HL-60 (cell line): ENCODE measurements at regions not wholly inside any gene's neighbourhood (a gene's known extent, or its start where the extent isn't known, plus 50 kb on each side); places are given as distances from the start of the nearest gene placed in this dataset.

ENCODE experiments used
- DNase-seq, 2 experiments: peaks; one replicate each; pipeline ENCODE4 v3.0.0-alpha.2; 2010 to 2020; ENCODE audit warnings: low read depth in 1 of 2, low spot score in 1 of 2
- H3K27ac ChIP-seq: fragments of 250-450 bp; sonication (Bioruptor Pico); replicated peaks from 2 replicates; pipeline ENCODE4 v1.5.1; 2020; ENCODE audit warnings: mild to moderate bottlenecking, moderate library complexity
- H3K27me3 ChIP-seq: fragments of 250-450 bp; sonication (Bioruptor Pico); 2 replicates; pipeline ENCODE4 v1.5.1; 2021; ENCODE audit warnings: mild to moderate bottlenecking, moderate library complexity; ENCODE audit not compliant: insufficient read depth, poor library complexity, severe bottlenecking
- H3K4me3 ChIP-seq: replicated peaks from 2 replicates; pipeline ENCODE4 v1.5.1; 2011; ENCODE audit warnings: mild to moderate bottlenecking, control low read depth, low read length; ENCODE audit not compliant: insufficient read depth
- GABPA ChIP-seq: IDR thresholded peaks from 2 replicates; pipeline ENCODE4 v1.6.1; 2012; ENCODE audit warnings: low read depth
- POLR2AphosphoS5 ChIP-seq: IDR thresholded peaks from 2 replicates; pipeline ENCODE4 v1.6.1; 2012; ENCODE audit warnings: low read depth
- SPI1 ChIP-seq: IDR thresholded peaks from 2 replicates; pipeline ENCODE4 v1.6.1; 2012; ENCODE audit warnings: low read depth, mild to moderate bottlenecking, borderline replicate concordance
- TF ChIP-seq, protein P1 (sequence below): IDR thresholded peaks from one replicate; pipeline ENCODE4 v1.5.1; 2011; ENCODE audit warnings: low read length, control low read depth, inconsistent platforms; ENCODE audit not compliant: insufficient read depth
- TF ChIP-seq, protein P2 (sequence below): IDR thresholded peaks from 2 replicates; pipeline ENCODE4 v1.6.1; 2012; ENCODE audit warnings: low read depth; ENCODE audit not compliant: insufficient replicate concordance

GRCh38 chr10:28429045-28429444 is 103.9 kb upstream of the WAC start:
- no peaks in the 10 kb centered on the region for H3K27me3 ChIP-seq
- TF ChIP-seq, protein P1, sequence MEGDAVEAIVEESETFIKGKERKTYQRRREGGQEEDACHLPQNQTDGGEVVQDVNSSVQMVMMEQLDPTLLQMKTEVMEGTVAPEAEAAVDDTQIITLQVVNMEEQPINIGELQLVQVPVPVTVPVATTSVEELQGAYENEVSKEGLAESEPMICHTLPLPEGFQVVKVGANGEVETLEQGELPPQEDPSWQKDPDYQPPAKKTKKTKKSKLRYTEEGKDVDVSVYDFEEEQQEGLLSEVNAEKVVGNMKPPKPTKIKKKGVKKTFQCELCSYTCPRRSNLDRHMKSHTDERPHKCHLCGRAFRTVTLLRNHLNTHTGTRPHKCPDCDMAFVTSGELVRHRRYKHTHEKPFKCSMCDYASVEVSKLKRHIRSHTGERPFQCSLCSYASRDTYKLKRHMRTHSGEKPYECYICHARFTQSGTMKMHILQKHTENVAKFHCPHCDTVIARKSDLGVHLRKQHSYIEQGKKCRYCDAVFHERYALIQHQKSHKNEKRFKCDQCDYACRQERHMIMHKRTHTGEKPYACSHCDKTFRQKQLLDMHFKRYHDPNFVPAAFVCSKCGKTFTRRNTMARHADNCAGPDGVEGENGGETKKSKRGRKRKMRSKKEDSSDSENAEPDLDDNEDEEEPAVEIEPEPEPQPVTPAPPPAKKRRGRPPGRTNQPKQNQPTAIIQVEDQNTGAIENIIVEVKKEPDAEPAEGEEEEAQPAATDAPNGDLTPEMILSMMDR, result no peak
- TF ChIP-seq, protein P2, sequence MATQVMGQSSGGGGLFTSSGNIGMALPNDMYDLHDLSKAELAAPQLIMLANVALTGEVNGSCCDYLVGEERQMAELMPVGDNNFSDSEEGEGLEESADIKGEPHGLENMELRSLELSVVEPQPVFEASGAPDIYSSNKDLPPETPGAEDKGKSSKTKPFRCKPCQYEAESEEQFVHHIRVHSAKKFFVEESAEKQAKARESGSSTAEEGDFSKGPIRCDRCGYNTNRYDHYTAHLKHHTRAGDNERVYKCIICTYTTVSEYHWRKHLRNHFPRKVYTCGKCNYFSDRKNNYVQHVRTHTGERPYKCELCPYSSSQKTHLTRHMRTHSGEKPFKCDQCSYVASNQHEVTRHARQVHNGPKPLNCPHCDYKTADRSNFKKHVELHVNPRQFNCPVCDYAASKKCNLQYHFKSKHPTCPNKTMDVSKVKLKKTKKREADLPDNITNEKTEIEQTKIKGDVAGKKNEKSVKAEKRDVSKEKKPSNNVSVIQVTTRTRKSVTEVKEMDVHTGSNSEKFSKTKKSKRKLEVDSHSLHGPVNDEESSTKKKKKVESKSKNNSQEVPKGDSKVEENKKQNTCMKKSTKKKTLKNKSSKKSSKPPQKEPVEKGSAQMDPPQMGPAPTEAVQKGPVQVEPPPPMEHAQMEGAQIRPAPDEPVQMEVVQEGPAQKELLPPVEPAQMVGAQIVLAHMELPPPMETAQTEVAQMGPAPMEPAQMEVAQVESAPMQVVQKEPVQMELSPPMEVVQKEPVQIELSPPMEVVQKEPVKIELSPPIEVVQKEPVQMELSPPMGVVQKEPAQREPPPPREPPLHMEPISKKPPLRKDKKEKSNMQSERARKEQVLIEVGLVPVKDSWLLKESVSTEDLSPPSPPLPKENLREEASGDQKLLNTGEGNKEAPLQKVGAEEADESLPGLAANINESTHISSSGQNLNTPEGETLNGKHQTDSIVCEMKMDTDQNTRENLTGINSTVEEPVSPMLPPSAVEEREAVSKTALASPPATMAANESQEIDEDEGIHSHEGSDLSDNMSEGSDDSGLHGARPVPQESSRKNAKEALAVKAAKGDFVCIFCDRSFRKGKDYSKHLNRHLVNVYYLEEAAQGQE, result no peak
- TF ChIP-seq GABPA (no peak), POLR2AphosphoS5 (no peak), SPI1 (no peak)
- no peak overlapping the region for H3K4me3 ChIP-seq
- no peak for DNase-seq
- no peak overlapping the region for H3K27ac ChIP-seq

- Histone ChIP-seq H3K4me3 (no peak overlapping the region), H3K27me3 (no peaks in the 10 kb centered on the region), H3K27ac (no peak overlapping the region)
- no peak for DNase-seq
- TF ChIP-seq, protein P1, result no peak
- TF ChIP-seq SPI1 (no peak), POLR2AphosphoS5 (no peak), GABPA (no peak)
- TF ChIP-seq, protein P2, result no peak
Measured at GRCh38 chr10:28429573-28430216, 103.2 kb upstream of the WAC start.

GRCh38 chr10:28431139-28431538 is 101.8 kb upstream of the WAC start:
- no peaks in the 10 kb centered on the region for H3K27me3 ChIP-seq
- no peak for DNase-seq
- H3K27ac ChIP-seq, result no peak overlapping the region
- H3K4me3 ChIP-seq, result no peak overlapping the region
- TF ChIP-seq, protein P1, result no peak
- TF ChIP-seq POLR2AphosphoS5 (no peak), GABPA (no peak), SPI1 (no peak)
- TF ChIP-seq, protein P2, result no peak
